H1 (cell line): ENCODE measurements at regions not wholly inside any gene's neighbourhood (a gene's known extent, or its start where the extent isn't known, plus 50 kb on each side); places are given as distances from the start of the nearest gene placed in this dataset.

Experiments used
- CHD2 ChIP-seq: IDR thresholded peaks from 2 replicates; pipeline ENCODE4 v1.6.1; 2012; ENCODE audit warnings: low read length, improper control_type of control experiment
- CHD7 ChIP-seq: fragments of 300-600 bp; sonication (generic); IDR thresholded peaks from 2 replicates; pipeline ENCODE4 v1.7.1; 2012; ENCODE audit warnings: low read length, moderate library complexity, mild to moderate bottlenecking, inconsistent platforms; ENCODE audit not compliant: insufficient replicate concordance
- MAFK ChIP-seq: IDR thresholded peaks from 2 replicates; pipeline ENCODE4 v1.6.1; 2012; ENCODE audit warnings: low read depth, mild to moderate bottlenecking, improper control_type of control experiment, low read length
- POLR2AphosphoS5 ChIP-seq: IDR thresholded peaks from 2 replicates; pipeline ENCODE4 v1.6.1; 2011; ENCODE audit warnings: low read depth, low read length
- SIX5 ChIP-seq: IDR thresholded peaks from 2 replicates; pipeline ENCODE4 v1.6.1; 2011; ENCODE audit warnings: mild to moderate bottlenecking, low read depth, low read length
- SP4 ChIP-seq: IDR thresholded peaks from 2 replicates; pipeline ENCODE4 v1.6.1; 2012; ENCODE audit warnings: low read length, inconsistent platforms

DNA sequence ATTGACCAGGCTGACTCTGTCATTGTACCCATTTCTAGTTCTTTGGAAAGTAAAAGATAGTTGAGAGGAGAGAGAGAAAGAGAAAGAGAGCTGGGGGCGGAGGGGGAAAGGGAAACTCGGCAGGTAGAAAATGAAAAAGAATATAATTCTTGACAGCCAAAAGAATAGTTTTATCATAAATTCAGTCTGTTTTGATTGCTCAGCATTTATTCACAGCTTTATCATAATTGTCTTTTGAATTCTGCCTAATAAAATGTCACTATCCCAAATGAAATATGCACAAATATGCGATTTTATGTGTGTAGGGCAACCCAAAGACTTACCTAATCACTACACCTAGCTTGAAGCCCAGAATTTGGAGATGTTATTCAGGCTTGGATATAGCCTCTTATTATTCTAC, 1024.0 kb upstream of the PABPC4L start (continued):
- TF ChIP-seq CHD7 (no peak), SP4 (no peak), POLR2AphosphoS5 (no peak), MAFK (no peak), CHD2 (no peak), SIX5 (no peak)
